Cardiac fibroblast (primary cell): ENCODE measurements at regions not wholly inside any gene's neighbourhood (a gene's known extent, or its start where the extent isn't known, plus 50 kb on each side); places are given as distances from the start of the nearest gene placed in this dataset.
A peak's percentile ranks its signal among the peaks of the same experiment; 100 is the strongest.

Experiments used
- DNase-seq, 2 donors: peaks; one replicate each; pipeline versions ENCODE4 v3.0.0 to v3.0.0-alpha.2; 2010; ENCODE audit warnings: low read depth in 2 of 2
- H3K4me3 ChIP-seq, 2 donors: replicated peaks in 1 of 2; 1 replicate in 1 of 2; 2 replicates in 1 of 2; pipeline ENCODE4 v1.5.1; 2011; ENCODE audit warnings: low read depth in 2 of 2, low read length in 2 of 2, mild to moderate bottlenecking in 2 of 2, moderate library complexity in 1 of 2
- TF ChIP-seq, protein P1 (sequence below): IDR thresholded peaks from one replicate; pipeline ENCODE4 v1.5.1; 2011; ENCODE audit warnings: low read depth, mild to moderate bottlenecking, low read length, inconsistent platforms

DNA sequence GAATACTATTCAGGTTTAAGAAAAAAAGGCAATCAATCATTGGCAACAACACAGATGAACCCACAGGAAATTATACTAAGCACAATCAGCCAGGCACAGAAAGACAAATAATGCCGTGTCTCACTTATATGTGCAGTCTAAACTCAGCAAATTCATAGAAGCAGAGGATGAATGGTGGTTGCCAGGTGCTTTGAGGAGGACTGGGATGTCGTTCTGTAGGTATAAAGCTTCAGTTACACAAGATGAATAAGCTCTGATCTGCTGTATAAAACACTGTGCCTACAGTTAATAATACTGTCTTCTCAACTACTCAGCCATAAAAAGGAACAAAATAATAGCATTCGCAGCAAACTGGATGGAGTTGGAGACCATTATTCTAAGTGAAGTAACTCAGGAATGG is 324.8 kb upstream of the HSFY2 start:
- no peak overlapping the region for H3K4me3 ChIP-seq
- DNase-seq: no peak
- TF ChIP-seq, protein P1, sequence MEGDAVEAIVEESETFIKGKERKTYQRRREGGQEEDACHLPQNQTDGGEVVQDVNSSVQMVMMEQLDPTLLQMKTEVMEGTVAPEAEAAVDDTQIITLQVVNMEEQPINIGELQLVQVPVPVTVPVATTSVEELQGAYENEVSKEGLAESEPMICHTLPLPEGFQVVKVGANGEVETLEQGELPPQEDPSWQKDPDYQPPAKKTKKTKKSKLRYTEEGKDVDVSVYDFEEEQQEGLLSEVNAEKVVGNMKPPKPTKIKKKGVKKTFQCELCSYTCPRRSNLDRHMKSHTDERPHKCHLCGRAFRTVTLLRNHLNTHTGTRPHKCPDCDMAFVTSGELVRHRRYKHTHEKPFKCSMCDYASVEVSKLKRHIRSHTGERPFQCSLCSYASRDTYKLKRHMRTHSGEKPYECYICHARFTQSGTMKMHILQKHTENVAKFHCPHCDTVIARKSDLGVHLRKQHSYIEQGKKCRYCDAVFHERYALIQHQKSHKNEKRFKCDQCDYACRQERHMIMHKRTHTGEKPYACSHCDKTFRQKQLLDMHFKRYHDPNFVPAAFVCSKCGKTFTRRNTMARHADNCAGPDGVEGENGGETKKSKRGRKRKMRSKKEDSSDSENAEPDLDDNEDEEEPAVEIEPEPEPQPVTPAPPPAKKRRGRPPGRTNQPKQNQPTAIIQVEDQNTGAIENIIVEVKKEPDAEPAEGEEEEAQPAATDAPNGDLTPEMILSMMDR: no peak

DNA sequence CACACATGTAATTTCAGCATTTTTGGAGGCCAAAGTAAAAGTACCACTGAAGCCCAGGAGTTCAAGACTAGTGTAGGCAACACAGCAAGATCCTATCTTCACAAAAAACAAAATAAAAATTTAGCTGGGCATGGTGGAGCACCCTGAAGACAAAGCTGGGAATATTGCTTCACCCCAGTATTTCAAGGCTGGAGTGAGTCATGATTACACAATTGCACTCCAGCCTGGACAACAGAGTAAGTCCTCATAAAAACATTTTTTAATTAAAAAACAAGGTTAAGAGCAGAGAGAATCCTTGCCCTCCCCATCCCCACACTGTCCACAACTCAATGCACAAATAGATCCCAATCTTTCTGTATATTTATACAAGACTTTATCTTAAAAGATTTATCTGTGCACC is 321.9 kb upstream of the HSFY2 start:
- TF ChIP-seq, protein P1: no peak
- H3K4me3 ChIP-seq: no peak overlapping the region
- peak; percentile 18 to 55 for DNase-seq

DNA sequence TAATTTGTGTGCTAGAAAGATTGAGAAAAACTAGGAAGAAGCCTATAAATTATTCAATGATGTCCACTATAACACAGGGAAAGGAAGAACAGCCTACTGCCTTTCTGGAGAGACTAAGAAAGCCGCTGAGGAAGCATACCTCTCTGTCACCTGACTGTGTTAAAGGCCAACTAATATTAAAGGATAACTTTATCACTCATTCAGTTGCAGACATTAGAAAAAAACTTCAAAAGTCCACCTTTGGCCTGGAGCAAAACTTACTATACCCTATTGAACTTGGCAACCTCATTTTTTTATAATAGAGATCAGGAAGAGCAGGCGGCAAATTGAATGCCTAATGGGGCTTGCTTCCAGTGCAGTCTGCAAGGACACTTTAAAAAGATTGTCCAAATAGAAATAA is 309.5 kb upstream of the HSFY2 start:
- no peak overlapping the region for H3K4me3 ChIP-seq
- TF ChIP-seq, protein P1: no peak
- no peak for DNase-seq

DNA sequence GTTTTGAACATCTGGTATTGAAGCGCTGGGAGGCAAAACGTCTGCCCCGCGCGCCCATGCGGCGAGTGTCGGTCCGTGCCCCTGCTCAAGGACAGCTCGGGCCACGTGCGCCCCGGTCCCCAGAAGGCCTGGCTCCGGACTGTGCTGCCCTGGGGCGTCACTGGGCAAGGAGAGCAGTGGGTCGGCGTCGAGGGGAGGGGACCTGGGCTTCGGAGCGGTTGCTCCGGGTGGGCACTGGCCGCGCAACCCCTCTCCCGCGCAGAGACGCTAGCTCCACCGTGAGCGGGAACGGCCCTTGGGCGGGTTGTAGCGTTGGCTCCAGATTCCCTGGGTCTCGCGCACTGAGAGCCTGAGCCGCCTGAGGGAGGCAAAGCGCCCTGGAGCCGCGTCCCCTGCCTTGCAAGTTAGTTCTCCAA is 304.2 kb upstream of the HSFY2 start:
- TF ChIP-seq, protein P1: peak; percentile 11
- peak; percentile 36 to 51 for DNase-seq
- peak overlapping the region; percentile 60 to 66 for H3K4me3 ChIP-seq

DNA sequence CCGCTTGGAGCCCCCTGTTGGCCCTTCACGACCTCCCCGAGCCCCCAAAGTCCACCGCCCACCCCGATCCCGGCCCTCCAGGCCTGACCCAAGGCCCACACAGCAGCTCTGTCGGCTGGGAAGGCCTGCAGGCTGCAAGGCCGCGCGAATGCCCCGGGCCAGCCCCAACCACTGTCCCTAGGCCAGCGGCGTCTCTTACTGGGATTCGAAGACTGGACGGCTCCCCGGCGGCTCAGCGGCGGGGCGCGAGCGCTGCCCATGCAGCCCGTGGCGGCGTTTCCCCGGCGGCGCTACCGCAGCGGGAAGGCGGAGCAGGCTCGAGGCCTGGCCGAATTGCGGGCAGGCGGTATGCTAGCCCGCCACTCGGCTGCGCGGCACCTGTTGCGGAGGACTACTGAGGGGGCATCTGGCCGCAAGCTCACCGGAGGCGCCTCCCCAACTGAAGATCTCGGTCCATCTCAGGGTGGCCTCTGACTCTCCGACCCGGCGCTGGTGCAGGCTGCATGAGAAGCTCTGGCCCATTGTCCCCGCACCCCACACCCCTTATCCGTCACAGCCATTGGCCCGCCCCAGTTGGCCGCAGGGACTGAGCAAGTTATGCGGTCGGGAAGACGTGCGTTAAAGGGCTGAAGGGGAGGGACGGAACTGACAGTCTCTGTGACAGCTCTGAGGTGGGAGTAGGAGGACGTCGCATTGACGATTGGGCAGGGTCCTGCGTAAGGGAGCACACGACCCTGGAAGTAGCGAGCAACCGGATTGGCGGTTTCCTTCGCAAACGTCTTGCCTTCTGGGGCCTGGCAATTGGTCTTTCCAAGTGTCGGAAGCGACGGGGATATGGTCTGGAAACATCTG is 303.5 kb upstream of the HSFY2 start:
- TF ChIP-seq, protein P1: no peak
- peak overlapping the region; percentile 60 to 66 for H3K4me3 ChIP-seq
- peak; percentile 68 to 90 for DNase-seq

DNA sequence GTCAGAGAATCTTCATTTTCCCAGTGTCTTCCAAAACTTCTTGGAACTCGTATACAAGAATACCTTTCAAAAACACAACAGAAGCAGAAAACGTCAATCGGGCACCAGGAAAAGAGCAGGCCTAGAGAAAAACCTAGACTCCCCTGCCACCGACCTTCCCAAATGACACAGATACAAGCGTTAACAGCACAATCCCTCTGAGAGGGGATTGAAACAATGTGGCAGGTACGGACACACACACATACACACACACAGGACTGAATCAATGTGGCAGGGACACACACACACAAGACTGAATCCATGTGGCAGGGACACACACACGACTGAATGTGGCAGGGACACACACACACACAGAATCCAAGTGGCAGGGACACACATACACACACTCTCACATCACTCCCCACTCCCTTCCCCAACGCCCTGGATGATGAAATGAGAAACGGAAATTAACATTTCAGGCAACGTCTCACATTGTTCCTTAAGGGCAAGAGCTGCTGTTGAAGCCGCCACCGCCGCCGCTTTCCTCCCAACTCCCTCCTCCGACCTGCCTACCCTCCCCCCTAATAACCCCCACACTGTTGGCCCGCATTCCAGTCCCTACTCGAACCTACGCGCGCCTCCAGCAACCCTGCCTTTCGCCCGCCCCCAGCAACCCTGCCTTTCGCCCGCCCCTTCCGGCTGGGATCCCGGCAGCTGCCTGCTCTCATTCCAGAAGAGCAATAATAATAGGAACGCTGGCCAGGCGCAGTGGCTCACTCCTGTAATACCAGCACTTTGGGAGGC is 302.1 kb upstream of the HSFY2 start:
- DNase-seq: peak; percentile 77 to 85
- H3K4me3 ChIP-seq: peak overlapping the region; percentile 60 to 66
- TF ChIP-seq, protein P1: no peak
